Osteoblast (primary cell): ENCODE measurements at regions not wholly inside any gene's neighbourhood (a gene's known extent, or its start where the extent isn't known, plus 50 kb on each side); places are given as distances from the start of the nearest gene placed in this dataset.
A peak's percentile ranks its signal among the peaks of the same experiment; 100 is the strongest.

Source experiments
- DNase-seq: peaks from one replicate; pipeline ENCODE4 v3.0.0; 2011; ENCODE audit warnings: low spot score, mixed read lengths; ENCODE audit not compliant: insufficient read length; ENCODE audit errors: missing footprints
- H2AFZ ChIP-seq: 2 replicates; pipeline ENCODE4 v1.6.0; 2011; ENCODE audit warnings: mild to moderate bottlenecking, low read length
- H3K27ac ChIP-seq: 2 replicates; pipeline ENCODE4 v1.5.1; 2011; ENCODE audit warnings: mild to moderate bottlenecking, low read depth, low read length, moderate library complexity
- H3K27me3 ChIP-seq: 2 replicates; pipeline ENCODE4 v1.6.0; 2012; ENCODE audit warnings: mild to moderate bottlenecking, control low read depth, inconsistent platforms, low read length, moderate library complexity; ENCODE audit not compliant: insufficient read depth
- H3K36me3 ChIP-seq: 2 replicates; pipeline ENCODE4 v1.5.1; 2011; ENCODE audit warnings: mild to moderate bottlenecking, low read length, control low read depth, moderate library complexity; ENCODE audit not compliant: insufficient read depth
- H3K4me1 ChIP-seq: 2 replicates; pipeline ENCODE4 v1.5.1; 2011; ENCODE audit warnings: mild to moderate bottlenecking, low read length, control low read depth, moderate library complexity; ENCODE audit not compliant: insufficient read depth
- H3K4me2 ChIP-seq: 2 replicates; pipeline ENCODE4 v1.6.0; 2011; ENCODE audit warnings: mild to moderate bottlenecking, low read length; ENCODE audit not compliant: insufficient read depth
- H3K4me3 ChIP-seq: fragments of 200-600 bp; sonication (generic); 3 replicates; pipeline ENCODE4 v1.5.1; 2012; ENCODE audit warnings: mild to moderate bottlenecking, low read length, inconsistent platforms; ENCODE audit not compliant: insufficient read depth
- H3K79me2 ChIP-seq: 2 replicates; pipeline ENCODE4 v1.6.0; 2012; ENCODE audit warnings: mild to moderate bottlenecking, low read length, control low read depth, inconsistent platforms; ENCODE audit not compliant: insufficient read depth
- H3K9me3 ChIP-seq: 2 replicates; pipeline ENCODE4 v1.5.1; 2011; ENCODE audit warnings: low read depth, low read length, control low read depth
- H4K20me1 ChIP-seq: 2 replicates; pipeline ENCODE4 v1.6.0; 2012; ENCODE audit warnings: mild to moderate bottlenecking, low read length, control low read depth; ENCODE audit not compliant: insufficient read depth
- CTCF ChIP-seq: IDR thresholded peaks from 2 replicates; pipeline ENCODE4 v1.5.1; 2011; ENCODE audit warnings: mild to moderate bottlenecking, low read depth, low read length, moderate library complexity; ENCODE audit errors: extremely low read depth

- Histone ChIP-seq H3K4me3 (no peak overlapping the region), H4K20me1 (no peaks in the 10 kb centered on the region), H3K4me2 (peak overlapping the region; percentile 32), H2AFZ (no peak overlapping the region), H3K9me3 (peaks cover 2% of the 10 kb centered on the region), H3K4me1 (no peaks in the 10 kb centered on the region), H3K27ac (no peak overlapping the region), H3K27me3 (peaks cover 11% of the 10 kb centered on the region), H3K79me2 (no peaks in the 10 kb centered on the region), H3K36me3 (no peaks in the 10 kb centered on the region)
- DNase-seq = peak; percentile 80
- no peak for TF ChIP-seq CTCF
These were observed 193.0 kb downstream of the MELK start for GRCh38 chr9:36765468-36766341.

DNA sequence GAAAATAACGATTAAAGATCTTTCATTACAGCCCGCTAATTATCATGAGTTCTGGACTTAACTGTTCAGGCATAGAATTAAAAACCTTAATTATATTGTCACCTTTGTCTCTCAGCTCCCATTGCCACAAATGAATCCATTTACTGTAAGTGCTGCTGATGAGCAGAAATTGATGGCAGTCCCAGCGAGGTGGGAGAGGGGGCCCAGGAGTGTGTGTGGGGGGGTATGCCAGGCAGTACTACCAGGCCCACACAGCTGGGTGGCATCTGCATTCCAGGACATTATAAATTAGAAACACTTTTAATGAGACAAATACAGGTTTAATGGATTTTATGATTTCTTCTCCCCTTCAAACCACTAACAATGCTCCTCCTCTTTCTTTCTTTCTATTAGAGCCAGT lies 196.0 kb downstream of the MELK start:
- Histone ChIP-seq H3K79me2 (no peaks in the 10 kb centered on the region), H2AFZ (no peak overlapping the region), H4K20me1 (no peaks in the 10 kb centered on the region), H3K27me3 (peaks cover 11% of the 10 kb centered on the region), H3K4me1 (no peaks in the 10 kb centered on the region), H3K4me2 (no peak overlapping the region), H3K9me3 (peaks cover 2% of the 10 kb centered on the region), H3K36me3 (no peaks in the 10 kb centered on the region), H3K4me3 (no peak overlapping the region), H3K27ac (no peak overlapping the region)
- TF ChIP-seq CTCF = no peak
- peak; percentile 27 for DNase-seq

DNA sequence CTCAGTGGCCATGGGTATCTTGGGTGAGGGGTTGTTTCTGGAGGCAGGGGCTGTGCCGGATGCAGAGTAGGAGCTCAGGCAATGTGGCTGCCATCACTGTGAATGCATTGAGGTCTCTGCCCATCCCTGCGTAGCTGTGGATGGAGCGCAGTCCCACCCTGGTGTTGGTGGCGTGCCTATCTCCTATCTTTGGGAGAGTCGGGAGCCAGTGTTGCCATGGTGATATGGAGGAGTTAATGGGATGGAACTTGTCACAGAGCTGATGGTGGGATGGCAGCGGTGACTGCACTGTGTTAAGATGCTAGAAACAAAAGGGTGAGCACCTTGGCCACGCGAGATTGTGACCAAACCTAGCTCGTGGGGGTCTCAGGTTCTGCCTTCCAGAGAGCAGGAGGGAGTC lies 197.3 kb downstream of the MELK start:
- Histone ChIP-seq H3K9me3 (peaks cover 2% of the 10 kb centered on the region), H3K36me3 (no peaks in the 10 kb centered on the region), H4K20me1 (no peaks in the 10 kb centered on the region), H3K79me2 (no peaks in the 10 kb centered on the region), H2AFZ (no peak overlapping the region), H3K27ac (no peak overlapping the region), H3K4me3 (no peak overlapping the region), H3K4me1 (no peaks in the 10 kb centered on the region), H3K4me2 (no peak overlapping the region), H3K27me3 (peaks cover 11% of the 10 kb centered on the region)
- no peak for TF ChIP-seq CTCF
- DNase-seq = no peak
